GM12878 (cell line): ENCODE measurements at regions not wholly inside any gene's neighbourhood (a gene's known extent, or its start where the extent isn't known, plus 50 kb on each side); places are given as distances from the start of the nearest gene placed in this dataset.

Experiments used
- BRCA1 ChIP-seq: IDR thresholded peaks from 2 replicates; pipeline ENCODE4 v1.6.1; 2011; ENCODE audit warnings: low read depth, low read length, improper control_type of control experiment
- CEBPB ChIP-seq, 2 experiments: fragments of 150-350 bp in 1 of 2; IDR thresholded peaks; 2 replicates each; pipeline ENCODE4 v1.6.1; 2012 to 2014; ENCODE audit warnings: low read depth in 2 of 2, low read length in 2 of 2, borderline replicate concordance in 1 of 2, inconsistent platforms in 1 of 2
- ETV6 ChIP-seq, 2 experiments: fragments of 450-650 bp in 1 of 2; IDR thresholded peaks in 1 of 2; conservative IDR thresholded peaks in 1 of 2; 2 replicates each; pipeline ENCODE4 v1.6.1; 2014; ENCODE audit warnings: antibody characterized with exemption in 1 of 2, borderline replicate concordance in 1 of 2, low read depth in 1 of 2, mild to moderate bottlenecking in 1 of 2, moderate library complexity in 1 of 2
- RCOR1 ChIP-seq: conservative IDR thresholded peaks from 2 replicates; pipeline ENCODE4 v1.6.1; 2012; ENCODE audit warnings: low read depth, low read length, improper control_type of control experiment
- RFX5 ChIP-seq: IDR thresholded peaks from 2 replicates; pipeline ENCODE4 v1.6.1; 2011; ENCODE audit warnings: low read depth, low read length, improper control_type of control experiment
- SIX5 ChIP-seq: IDR thresholded peaks from 2 replicates; pipeline ENCODE4 v1.6.1; 2011; ENCODE audit warnings: mild to moderate bottlenecking, low read depth, low read length, moderate library complexity; ENCODE audit not compliant: severe bottlenecking
- YBX1 ChIP-seq: fragments of 450-650 bp; IDR thresholded peaks from 2 replicates; pipeline ENCODE4 v1.6.1; 2016; ENCODE audit warnings: antibody characterized with exemption
- ZBTB33 ChIP-seq: fragments of 450-650 bp; IDR thresholded peaks from 2 replicates; pipeline ENCODE4 v1.6.1; 2017; ENCODE audit warnings: mild to moderate bottlenecking
- TF ChIP-seq, protein P1 (sequence below): fragments of 450-650 bp; formaldehyde crosslinking; IDR thresholded peaks from 2 replicates; pipeline ENCODE4 v1.4.0; 2020; ENCODE audit warnings: mild to moderate bottlenecking, moderate library complexity

- no peak for TF ChIP-seq BRCA1
- TF ChIP-seq, protein P1, sequence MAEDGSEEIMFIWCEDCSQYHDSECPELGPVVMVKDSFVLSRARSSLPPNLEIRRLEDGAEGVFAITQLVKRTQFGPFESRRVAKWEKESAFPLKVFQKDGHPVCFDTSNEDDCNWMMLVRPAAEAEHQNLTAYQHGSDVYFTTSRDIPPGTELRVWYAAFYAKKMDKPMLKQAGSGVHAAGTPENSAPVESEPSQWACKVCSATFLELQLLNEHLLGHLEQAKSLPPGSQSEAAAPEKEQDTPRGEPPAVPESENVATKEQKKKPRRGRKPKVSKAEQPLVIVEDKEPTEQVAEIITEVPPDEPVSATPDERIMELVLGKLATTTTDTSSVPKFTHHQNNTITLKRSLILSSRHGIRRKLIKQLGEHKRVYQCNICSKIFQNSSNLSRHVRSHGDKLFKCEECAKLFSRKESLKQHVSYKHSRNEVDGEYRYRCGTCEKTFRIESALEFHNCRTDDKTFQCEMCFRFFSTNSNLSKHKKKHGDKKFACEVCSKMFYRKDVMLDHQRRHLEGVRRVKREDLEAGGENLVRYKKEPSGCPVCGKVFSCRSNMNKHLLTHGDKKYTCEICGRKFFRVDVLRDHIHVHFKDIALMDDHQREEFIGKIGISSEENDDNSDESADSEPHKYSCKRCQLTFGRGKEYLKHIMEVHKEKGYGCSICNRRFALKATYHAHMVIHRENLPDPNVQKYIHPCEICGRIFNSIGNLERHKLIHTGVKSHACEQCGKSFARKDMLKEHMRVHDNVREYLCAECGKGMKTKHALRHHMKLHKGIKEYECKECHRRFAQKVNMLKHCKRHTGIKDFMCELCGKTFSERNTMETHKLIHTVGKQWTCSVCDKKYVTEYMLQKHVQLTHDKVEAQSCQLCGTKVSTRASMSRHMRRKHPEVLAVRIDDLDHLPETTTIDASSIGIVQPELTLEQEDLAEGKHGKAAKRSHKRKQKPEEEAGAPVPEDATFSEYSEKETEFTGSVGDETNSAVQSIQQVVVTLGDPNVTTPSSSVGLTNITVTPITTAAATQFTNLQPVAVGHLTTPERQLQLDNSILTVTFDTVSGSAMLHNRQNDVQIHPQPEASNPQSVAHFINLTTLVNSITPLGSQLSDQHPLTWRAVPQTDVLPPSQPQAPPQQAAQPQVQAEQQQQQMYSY (CRISPR knock-in tag), result no peak
- no peak for TF ChIP-seq YBX1
- TF ChIP-seq RCOR1, result no peak
- TF ChIP-seq CEBPB (IDR thresholded peaks at IDR 0.05; ENCODE audit: borderline replicate concordance in 1 of 2, low read depth in 2 of 2, low read length in 2 of 2), result no peak
- TF ChIP-seq ETV6 (conservative IDR thresholded peaks at IDR 0.05 in 1 of 2, IDR thresholded peaks at IDR 0.05 in 1 of 2; ENCODE audit: borderline replicate concordance in 1 of 2, low read depth in 1 of 2), result no peak
- TF ChIP-seq ZBTB33, result no peak
- TF ChIP-seq SIX5, result no peak
- no peak for TF ChIP-seq RFX5
Observed at GRCh38 chr6:76972474-76972873, 490.8 kb downstream of the HTR1B start.
